HG02970 (cell line): ENCODE measurements at regions not wholly inside any gene's neighbourhood (a gene's known extent, or its start where the extent isn't known, plus 50 kb on each side); places are given as distances from the start of the nearest gene placed in this dataset.
"Not testable (repeated sequence)": the region's sequence is repeated elsewhere in the genome, so short reads cannot be mapped to it uniquely, and the experiment has no call there.

Experiments used
- ATAC-seq: cut with Tn5 transposase; IDR thresholded peaks from one replicate; pipeline ENCODE4 v1.9.1; 2021; ENCODE audit warnings: mild to moderate bottlenecking, moderate library complexity, moderate number of reproducible peaks; ENCODE audit not compliant: unreplicated experiment, low FRiP score

- ATAC-seq = no peak
Observed at GRCh38 chr1:55916481-55916880, 662.9 kb downstream of the PLPP3 start.

GRCh38 chr1:55913565-55913964 lies 665.8 kb downstream of the PLPP3 start:
- ATAC-seq = no peak

- ATAC-seq = no peak
Observed at GRCh38 chr1:55912438-55912837, 666.9 kb downstream of the PLPP3 start.

- ATAC-seq = no peak
Observed at GRCh38 chr1:55904541-55904940, 674.8 kb downstream of the PLPP3 start.

GRCh38 chr1:55898181-55898580 lies 681.2 kb downstream of the PLPP3 start:
- ATAC-seq = no peak

- no peak for ATAC-seq
Observed at GRCh38 chr1:55896210-55896609, 681.0 kb upstream of the USP24 start.

- ATAC-seq = no peak
Observed at GRCh38 chr1:55894521-55894920, 679.4 kb upstream of the USP24 start.

- ATAC-seq = no peak
Observed at GRCh38 chr1:55893155-55893554, 678.0 kb upstream of the USP24 start.

- no peak for ATAC-seq
Observed at GRCh38 chr1:55888685-55889317, 673.6 kb upstream of the USP24 start.

- ATAC-seq = no peak
Observed at GRCh38 chr1:55886856-55887712, 671.9 kb upstream of the USP24 start.

GRCh38 chr1:55885619-55886018 lies 670.5 kb upstream of the USP24 start:
- no peak for ATAC-seq

- ATAC-seq = no peak
Observed at GRCh38 chr1:55882931-55883330, 667.8 kb upstream of the USP24 start.

GRCh38 chr1:55879346-55879745 lies 664.2 kb upstream of the USP24 start:
- ATAC-seq = no peak

GRCh38 chr1:55877437-55878232 lies 662.5 kb upstream of the USP24 start:
- no peak for ATAC-seq

- no peak for ATAC-seq
Observed at GRCh38 chr1:55876276-55877060, 661.3 kb upstream of the USP24 start.

GRCh38 chr1:55870106-55870505 lies 654.9 kb upstream of the USP24 start:
- ATAC-seq = no peak

GRCh38 chr1:55869065-55869464 lies 653.9 kb upstream of the USP24 start:
- ATAC-seq = no peak

GRCh38 chr1:55868026-55868425 lies 652.9 kb upstream of the USP24 start:
- no peak for ATAC-seq

- no peak for ATAC-seq
Observed at GRCh38 chr1:55867304-55867843, 652.2 kb upstream of the USP24 start.

GRCh38 chr1:55865778-55866177 lies 650.6 kb upstream of the USP24 start:
- ATAC-seq = not testable (repeated sequence)
